RPMI7951 (cell line): ENCODE measurements at regions not wholly inside any gene's neighbourhood (a gene's known extent, or its start where the extent isn't known, plus 50 kb on each side); places are given as distances from the start of the nearest gene placed in this dataset.

Experiments used
- DNase-seq: peaks from one replicate; pipeline ENCODE4 v3.0.0-alpha.2; 2012; ENCODE audit warnings: low read depth

DNA sequence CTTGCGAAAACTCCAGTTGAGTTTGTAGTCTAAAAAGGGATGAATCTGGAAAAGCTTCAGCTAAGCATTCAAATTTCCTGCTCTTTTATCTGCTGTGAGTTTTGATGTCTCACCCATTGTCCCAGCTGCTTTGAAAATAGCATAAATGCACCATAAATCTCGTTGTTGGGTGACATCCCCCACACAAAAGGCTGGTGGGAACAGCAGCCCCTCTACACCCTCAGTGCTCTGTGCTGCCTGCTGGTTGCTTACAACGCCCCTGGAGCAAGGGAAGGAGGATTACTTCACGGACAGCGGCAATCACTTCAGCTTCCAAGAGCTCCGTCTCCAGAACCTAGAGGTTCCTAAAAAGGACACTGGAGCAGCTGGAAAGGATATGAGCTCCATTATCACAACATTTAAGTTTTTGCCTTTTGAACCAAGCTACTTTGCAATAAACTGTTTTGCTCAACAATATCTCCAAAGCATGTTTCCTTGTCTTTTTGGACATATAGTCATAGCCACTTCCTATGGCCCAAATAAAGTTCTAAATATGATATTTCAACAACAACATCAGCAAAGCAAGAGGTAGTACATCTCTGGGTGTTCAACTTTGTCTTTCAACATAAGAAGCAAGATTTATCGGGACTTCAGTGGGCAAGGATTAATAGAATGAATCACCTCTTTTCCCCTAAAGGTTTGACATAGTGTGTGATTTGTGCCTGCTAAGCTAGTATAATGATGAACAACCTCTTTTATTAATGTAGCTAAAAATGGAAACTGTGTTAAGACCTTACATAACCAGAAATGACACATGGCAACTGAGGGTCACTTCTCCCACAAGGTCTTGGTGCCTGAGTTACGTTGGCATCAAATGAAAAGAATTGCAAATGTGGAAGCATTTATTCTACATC is 413.5 kb downstream of the TXNL1 start:
- DNase-seq = no peak

DNA sequence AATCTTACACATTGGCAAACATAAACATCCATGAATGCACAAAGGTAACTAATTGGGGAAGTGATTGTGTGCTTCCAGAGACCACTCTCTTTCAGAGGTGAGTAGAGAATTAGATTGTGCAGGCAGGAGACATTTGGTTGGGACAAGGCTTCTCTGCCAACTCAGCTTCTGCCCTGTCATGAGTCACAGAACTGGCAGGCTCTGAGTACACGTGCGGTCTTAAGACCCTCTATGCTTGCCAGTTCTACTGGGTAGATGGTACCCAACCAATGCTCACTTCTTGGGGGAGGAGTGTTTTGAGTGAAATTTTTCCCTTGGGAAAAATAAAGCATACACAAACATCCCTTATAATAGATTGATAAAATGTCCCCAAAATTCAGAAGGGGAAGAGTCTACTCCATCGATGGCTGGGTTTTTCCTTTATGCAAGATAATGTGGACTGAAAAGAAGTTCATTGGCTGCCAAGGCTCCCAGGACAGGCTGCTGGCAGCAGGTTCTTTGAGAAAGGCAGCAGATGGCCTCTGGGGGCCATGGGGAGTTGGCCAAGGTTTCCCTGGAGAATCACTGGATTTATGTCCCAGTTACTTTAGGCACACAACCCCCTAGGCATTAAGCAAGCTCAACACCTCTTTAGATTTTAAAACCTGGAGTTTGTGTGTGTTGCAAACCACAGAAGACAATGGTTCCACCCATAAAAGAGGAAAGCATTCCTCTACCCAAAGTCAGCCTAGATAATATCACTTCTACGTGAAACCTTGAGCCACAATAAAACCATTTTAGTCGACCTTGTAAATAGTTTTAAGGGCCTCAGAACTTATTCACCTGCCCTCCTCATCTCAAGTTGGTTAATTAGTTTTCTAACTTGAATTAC is 417.0 kb downstream of the TXNL1 start:
- DNase-seq = no peak

- no peak for DNase-seq
These were observed 421.0 kb downstream of the TXNL1 start for GRCh38 chr18:56217406-56217805.

DNA sequence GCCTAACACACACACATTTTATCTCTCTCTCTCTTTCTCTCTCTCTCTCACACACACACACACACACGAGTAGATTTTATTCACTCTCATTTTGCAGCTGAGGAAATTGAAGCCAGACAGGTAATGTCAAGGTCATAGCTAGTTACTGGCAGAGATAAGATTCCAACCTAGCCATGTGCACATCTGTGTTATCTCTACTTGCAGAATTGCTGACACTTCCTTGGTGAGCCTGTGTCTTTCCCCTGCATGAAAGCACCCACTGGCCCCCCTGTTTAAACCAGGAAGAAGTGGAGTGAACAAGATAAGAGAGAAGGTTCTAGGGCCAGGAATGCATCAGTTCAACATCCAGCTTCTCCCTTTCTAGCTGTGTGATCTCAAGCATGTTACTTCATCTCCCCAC is 423.7 kb downstream of the TXNL1 start:
- DNase-seq = no peak

- DNase-seq = no peak
These were observed 427.9 kb downstream of the TXNL1 start for GRCh38 chr18:56210520-56210919.

DNA sequence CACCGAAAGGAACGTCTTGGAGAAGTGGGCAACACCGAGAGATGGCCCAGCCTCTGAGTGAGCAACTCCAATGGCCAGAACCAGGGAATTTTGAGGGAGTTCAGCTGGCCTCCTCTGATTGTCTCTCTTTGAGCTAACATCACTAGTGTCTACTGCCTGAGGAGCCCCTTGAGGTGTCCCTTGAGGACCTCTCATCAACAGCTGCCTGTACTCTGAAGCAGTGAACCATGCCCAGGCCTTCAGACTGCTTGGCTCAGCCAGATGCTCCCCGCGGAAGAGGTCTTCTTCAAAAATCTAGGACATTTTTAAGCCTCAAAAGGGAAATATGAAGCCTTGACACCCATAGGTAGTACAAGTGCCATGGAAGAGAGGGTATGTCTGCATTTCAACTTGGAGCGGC is 430.4 kb downstream of the TXNL1 start:
- no peak for DNase-seq

DNA sequence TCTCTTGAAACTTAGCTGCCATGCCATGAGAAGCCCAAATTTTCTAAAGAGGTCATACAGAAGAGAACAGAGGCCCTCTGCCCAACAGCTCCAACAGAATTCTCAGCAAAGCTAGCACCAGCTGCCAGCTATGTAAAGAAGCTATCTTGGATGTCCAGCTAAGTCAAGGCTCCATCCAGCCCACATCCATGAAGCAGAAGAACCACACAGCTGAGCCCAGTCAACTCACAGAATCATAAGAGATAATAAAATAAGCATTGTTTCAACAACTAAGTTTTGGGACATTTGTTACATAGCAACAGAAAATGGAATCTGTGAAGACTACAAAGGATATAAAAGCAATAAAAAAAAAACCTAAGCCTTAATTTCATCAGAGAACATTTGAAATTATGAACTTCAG is 434.3 kb downstream of the TXNL1 start:
- DNase-seq = no peak

DNA sequence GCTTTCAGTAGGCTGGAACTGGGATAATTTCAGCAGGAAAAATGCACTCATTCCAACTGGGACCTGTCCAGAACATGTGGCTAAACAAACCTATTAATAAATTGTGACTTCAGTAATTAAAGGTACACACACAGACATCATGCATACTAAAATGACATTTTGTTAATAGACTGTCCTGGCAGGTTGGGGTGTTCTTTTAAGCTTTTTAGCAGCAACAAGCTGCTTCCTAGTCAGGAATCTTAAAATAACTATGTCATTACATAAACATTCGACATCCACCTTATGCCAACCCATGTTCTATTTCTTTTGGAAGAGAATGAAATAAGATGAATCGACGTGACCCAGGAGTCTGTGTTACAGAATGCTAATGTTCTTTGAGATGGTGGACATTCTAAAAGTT is 435.7 kb downstream of the TXNL1 start:
- no peak for DNase-seq

DNA sequence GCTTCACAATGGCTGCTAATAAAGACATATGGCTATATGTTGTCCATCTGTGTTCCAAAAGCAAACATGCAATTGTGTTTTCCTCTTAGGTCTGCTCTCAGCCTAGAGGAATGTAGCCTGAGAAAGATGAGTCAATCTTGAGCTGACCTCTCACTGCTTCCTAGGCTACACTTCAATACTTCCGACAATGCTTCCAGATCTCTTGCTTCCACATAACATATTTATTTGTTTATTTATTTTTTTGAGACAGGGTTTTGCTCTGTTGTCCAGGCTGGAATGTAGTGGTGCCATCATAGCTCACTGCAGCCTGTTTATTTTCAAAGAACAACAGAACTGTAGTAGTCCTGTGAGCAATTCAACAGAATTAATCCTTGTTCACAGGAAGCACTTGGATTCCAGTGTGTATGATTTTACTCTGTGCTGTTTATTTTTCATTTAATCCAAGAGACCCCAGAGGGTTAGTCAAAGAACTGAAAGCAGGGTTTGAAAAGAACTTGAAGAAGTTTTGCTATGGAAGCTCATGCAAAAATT is 437.9 kb downstream of the TXNL1 start:
- peak; percentile 41 for DNase-seq

- DNase-seq = no peak
These were observed 438.6 kb downstream of the TXNL1 start for GRCh38 chr18:56199580-56200330.

GRCh38 chr18:56197241-56197859 is 441.0 kb downstream of the TXNL1 start:
- DNase-seq = no peak

GRCh38 chr18:56196495-56197225 is 441.7 kb downstream of the TXNL1 start:
- DNase-seq = no peak

- DNase-seq = no peak
These were observed 447.1 kb downstream of the TXNL1 start for GRCh38 chr18:56191334-56191733.

GRCh38 chr18:56189615-56190014 is 448.8 kb downstream of the TXNL1 start:
- no peak for DNase-seq

DNA sequence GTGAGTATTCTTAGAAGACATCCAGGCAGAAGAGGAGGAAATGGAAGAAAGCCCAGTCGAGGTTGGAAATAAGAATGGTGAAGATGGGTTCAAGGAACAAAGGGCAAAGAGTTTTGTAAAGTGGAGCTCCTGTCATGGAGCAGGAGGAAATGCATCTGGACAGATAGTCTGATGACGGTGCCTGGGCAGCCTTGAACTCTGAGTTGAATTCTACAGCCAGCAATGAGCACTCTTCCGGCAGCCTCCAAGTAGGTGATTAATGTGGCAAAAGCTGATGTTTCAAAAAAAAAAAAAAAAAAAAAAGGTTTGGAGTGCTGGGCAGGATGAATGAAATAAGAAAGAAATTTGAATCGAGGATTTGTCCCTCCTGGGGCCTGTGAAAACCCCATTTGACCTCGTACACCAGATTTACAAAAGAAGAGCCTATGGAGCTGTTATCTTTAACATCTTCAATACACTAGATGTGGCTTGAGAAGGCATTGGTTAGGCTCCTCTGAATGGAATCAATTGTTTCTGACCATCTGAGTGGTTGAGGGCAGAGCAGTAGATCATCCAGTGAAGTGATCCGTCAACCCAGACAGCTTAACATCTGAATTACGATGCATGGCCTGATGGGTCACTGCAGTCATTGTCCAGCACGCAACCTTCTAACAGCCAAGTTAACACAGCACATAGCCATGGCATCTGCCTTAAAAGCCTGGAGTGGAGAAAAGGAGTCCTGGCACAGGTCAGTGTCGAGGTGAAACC is 449.7 kb downstream of the TXNL1 start:
- peak; percentile 7 for DNase-seq

DNA sequence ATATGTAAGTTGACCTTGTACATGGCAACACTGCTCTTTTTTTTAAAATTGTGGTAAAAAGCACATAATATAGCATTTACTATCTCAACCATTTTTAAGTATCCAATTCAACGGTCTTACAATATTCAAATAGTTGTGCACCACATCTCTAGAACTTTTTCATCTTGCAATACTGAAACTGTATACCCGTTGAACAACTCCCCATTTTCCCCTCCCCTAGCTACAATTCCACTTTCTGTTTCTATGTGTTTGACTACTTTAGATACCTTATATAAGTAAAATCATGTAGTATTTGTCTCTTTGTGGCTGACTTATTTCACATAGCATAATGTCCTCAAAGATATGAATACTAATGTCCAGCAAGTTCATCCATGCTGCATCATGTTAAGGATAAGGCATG is 452.1 kb downstream of the TXNL1 start:
- no peak for DNase-seq

GRCh38 chr18:56185126-56185525 is 453.3 kb downstream of the TXNL1 start:
- no peak for DNase-seq

- DNase-seq = no peak
These were observed 461.6 kb downstream of the TXNL1 start for GRCh38 chr18:56176751-56177150.

DNA sequence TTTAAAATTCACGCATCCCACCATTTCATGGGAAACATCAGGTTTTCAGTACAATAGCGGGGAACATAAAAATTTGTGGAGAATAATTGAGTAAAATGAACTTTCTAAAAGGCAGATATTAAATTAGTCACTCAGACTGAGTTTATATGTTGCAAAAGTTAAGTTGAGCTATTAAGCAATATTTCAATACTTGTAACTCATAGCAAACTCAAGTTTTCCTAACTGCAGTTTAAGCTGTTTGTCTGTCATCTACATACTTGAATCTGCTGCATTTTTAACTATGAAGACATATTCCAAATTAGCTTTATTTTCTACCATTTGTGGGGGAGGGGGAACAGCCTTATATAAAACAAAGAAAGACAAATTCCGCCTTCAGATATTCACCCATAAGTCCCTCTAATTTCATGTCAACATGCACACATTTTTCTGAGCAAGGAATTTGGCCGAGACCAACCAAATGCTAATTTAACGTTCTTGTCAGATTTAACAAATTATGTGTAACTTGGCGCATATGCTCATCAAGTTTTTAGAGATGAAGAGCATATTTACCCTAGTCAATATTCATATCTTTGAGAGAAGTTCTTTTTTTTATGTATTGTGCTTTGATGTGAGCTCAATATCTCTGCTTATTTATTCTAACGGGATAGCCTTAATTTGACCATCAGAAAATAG is 462.9 kb downstream of the TXNL1 start:
- no peak for DNase-seq
